Ishikawa (cell line): ENCODE measurements at regions not wholly inside any gene's neighbourhood (a gene's known extent, or its start where the extent isn't known, plus 50 kb on each side); places are given as distances from the start of the nearest gene placed in this dataset.

Experiments used
- CEBPB ChIP-seq: IDR thresholded peaks from 2 replicates; pipeline ENCODE4 v1.6.1; 2012
- CREB1 ChIP-seq: IDR thresholded peaks from 2 replicates; pipeline ENCODE4 v1.6.1; 2012; ENCODE audit warnings: low read depth
- EGR1 ChIP-seq: IDR thresholded peaks from 2 replicates; pipeline ENCODE4 v1.6.1; 2012
- EP300 ChIP-seq: IDR thresholded peaks from 2 replicates; pipeline ENCODE4 v1.6.1; 2012; ENCODE audit warnings: borderline replicate concordance
- FOXM1 ChIP-seq: IDR thresholded peaks from 2 replicates; pipeline ENCODE4 v1.6.1; 2012; ENCODE audit warnings: low read depth, borderline replicate concordance
- NFIC ChIP-seq: IDR thresholded peaks from 2 replicates; pipeline ENCODE4 v1.6.1; 2012
- RAD21 ChIP-seq: IDR thresholded peaks from 2 replicates; pipeline ENCODE4 v1.6.1; 2012; ENCODE audit warnings: low read depth
- TAF1 ChIP-seq: IDR thresholded peaks from 2 replicates; pipeline ENCODE4 v1.6.1; 2012; ENCODE audit warnings: low read depth, mild to moderate bottlenecking
- TCF12 ChIP-seq: IDR thresholded peaks from 2 replicates; pipeline ENCODE4 v1.6.1; 2012; ENCODE audit warnings: low read depth
- TEAD4 ChIP-seq: IDR thresholded peaks from 2 replicates; pipeline ENCODE4 v1.6.1; 2012
- YY1 ChIP-seq: IDR thresholded peaks from 2 replicates; pipeline ENCODE4 v1.6.1; 2012; ENCODE audit warnings: low read depth
- ZBTB7A ChIP-seq: IDR thresholded peaks from 2 replicates; pipeline ENCODE4 v1.6.1; 2012; ENCODE audit warnings: low read depth
- TF ChIP-seq, protein P1 (sequence below): IDR thresholded peaks from 2 replicates; pipeline ENCODE4 v1.6.1; 2012
- TF ChIP-seq, protein P2 (sequence below): IDR thresholded peaks from 2 replicates; pipeline ENCODE4 v1.6.1; 2012
- TF ChIP-seq, protein P3 (sequence below): IDR thresholded peaks from 2 replicates; pipeline ENCODE4 v1.6.1; 2012; ENCODE audit warnings: low read depth, mild to moderate bottlenecking

- TF ChIP-seq EP300 (no peak), EGR1 (no peak), TCF12 (no peak), RAD21 (no peak), CEBPB (no peak), TAF1 (no peak), ZBTB7A (no peak), TEAD4 (no peak), NFIC (no peak), CREB1 (no peak)
- TF ChIP-seq, protein P1, sequence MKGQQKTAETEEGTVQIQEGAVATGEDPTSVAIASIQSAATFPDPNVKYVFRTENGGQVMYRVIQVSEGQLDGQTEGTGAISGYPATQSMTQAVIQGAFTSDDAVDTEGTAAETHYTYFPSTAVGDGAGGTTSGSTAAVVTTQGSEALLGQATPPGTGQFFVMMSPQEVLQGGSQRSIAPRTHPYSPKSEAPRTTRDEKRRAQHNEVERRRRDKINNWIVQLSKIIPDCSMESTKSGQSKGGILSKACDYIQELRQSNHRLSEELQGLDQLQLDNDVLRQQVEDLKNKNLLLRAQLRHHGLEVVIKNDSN: no peak
- TF ChIP-seq, protein P2, sequence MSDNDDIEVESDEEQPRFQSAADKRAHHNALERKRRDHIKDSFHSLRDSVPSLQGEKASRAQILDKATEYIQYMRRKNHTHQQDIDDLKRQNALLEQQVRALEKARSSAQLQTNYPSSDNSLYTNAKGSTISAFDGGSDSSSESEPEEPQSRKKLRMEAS: no peak
- TF ChIP-seq, protein P3, sequence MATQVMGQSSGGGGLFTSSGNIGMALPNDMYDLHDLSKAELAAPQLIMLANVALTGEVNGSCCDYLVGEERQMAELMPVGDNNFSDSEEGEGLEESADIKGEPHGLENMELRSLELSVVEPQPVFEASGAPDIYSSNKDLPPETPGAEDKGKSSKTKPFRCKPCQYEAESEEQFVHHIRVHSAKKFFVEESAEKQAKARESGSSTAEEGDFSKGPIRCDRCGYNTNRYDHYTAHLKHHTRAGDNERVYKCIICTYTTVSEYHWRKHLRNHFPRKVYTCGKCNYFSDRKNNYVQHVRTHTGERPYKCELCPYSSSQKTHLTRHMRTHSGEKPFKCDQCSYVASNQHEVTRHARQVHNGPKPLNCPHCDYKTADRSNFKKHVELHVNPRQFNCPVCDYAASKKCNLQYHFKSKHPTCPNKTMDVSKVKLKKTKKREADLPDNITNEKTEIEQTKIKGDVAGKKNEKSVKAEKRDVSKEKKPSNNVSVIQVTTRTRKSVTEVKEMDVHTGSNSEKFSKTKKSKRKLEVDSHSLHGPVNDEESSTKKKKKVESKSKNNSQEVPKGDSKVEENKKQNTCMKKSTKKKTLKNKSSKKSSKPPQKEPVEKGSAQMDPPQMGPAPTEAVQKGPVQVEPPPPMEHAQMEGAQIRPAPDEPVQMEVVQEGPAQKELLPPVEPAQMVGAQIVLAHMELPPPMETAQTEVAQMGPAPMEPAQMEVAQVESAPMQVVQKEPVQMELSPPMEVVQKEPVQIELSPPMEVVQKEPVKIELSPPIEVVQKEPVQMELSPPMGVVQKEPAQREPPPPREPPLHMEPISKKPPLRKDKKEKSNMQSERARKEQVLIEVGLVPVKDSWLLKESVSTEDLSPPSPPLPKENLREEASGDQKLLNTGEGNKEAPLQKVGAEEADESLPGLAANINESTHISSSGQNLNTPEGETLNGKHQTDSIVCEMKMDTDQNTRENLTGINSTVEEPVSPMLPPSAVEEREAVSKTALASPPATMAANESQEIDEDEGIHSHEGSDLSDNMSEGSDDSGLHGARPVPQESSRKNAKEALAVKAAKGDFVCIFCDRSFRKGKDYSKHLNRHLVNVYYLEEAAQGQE: no peak
Observed at GRCh38 chr9:10703139-10703538, 90.3 kb upstream of the PTPRD start.

- TF ChIP-seq EGR1 (no peak), CEBPB (no peak)
- TF ChIP-seq, protein P1: no peak
- TF ChIP-seq, protein P2: no peak
Observed at GRCh38 chr9:10704720-10705119, 91.9 kb upstream of the PTPRD start.

DNA sequence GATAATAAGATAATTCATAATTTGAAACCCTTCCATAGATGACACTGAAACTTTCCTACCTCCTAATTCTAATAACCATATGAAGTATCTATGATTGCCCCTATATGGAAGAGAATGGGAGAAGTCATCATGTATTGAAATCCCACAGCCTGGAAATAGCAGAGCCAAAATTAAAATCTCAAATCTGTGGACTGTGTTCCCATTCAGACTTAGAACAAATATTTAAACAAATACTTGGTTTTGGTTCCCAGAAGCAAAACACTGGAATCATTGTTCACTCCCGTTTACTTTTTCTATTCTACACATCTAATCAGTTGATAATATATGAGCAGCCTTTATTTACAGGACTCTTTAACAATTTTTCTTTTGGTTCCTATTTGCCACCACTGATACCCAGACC, 92.6 kb upstream of the PTPRD start:
- no peak for TF ChIP-seq CEBPB
- TF ChIP-seq FOXM1: no peak
- TF ChIP-seq EGR1: no peak
- TF ChIP-seq CREB1: no peak
- no peak for TF ChIP-seq TAF1
- TF ChIP-seq NFIC: no peak
- no peak for TF ChIP-seq TCF12
- TF ChIP-seq EP300: no peak
- TF ChIP-seq TEAD4: no peak
- TF ChIP-seq, protein P3: no peak
- TF ChIP-seq YY1: no peak
- no peak for TF ChIP-seq RAD21
- no peak for TF ChIP-seq ZBTB7A
- TF ChIP-seq, protein P2: no peak
- TF ChIP-seq, protein P1: no peak

- TF ChIP-seq, protein P1: no peak
- TF ChIP-seq TEAD4 (no peak), YY1 (no peak), EP300 (no peak), CEBPB (no peak), NFIC (no peak)
- TF ChIP-seq, protein P2: no peak
Observed at GRCh38 chr9:10706788-10707187, 94.0 kb upstream of the PTPRD start.

DNA sequence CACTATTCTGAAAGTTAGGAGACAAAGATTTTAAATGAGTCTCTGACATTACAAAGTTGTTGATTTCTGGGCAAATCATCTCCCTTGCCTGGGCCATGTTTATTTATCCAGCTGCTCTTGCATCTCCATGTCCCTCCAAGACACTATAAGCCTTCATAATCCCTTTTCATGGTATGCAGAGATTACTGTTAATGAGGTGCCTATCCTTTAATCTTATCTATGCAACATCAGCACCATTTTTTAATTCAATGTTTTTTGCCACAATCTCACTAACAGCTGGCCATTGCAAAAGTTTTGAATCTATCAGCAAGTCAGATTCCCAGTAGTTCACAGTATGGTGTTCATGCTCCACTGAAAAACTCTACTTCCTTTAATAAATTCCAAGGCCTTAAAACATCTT, 108.5 kb upstream of the PTPRD start:
- TF ChIP-seq CEBPB (no peak), EGR1 (no peak), TAF1 (no peak), TCF12 (no peak), EP300 (no peak), TEAD4 (no peak), FOXM1 (no peak)
- TF ChIP-seq, protein P3: no peak
- TF ChIP-seq, protein P1: no peak
